ENCODE measurements at regions not wholly inside any gene's neighbourhood (a gene's known extent, or its start where the extent isn't known, plus 50 kb on each side); places are given as distances from the start of the nearest gene placed in this dataset.

DNA sequence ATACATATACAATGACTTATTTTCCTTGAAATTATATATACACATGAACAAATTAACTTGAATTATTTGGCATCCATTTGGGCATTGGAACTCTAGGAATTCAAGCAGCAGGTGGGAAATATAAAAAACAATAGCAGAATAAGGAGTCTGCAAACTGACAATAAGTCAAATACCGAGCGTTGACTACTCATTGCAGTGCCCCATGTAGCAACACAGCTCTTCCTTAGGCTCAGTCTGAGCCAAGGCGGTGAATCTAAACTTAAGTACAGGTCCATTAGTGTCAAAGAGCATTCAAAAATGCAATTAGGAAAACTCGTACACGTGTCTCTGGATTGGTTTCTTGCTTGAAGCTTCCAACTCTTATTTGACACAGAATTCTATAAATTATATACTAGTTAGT, 462.5 kb upstream of the KLF12 start:
- CTCF ChIA-PET = no interaction called here
- no TSS peak for BruUV-seq (replicated peaks)
- Histone ChIP-seq H2AFZ (ENCODE audit: control insufficient read depth, low read depth, low read length) (no peak overlapping the region), H3K9me3 (replicated peaks; ENCODE audit: control insufficient read depth, insufficient read depth, low read length) (no peaks in the 10 kb centered on the region), H3K36me3 (ENCODE audit: control insufficient read depth in 2 of 2, insufficient read depth in 2 of 2, low read length in 1 of 2) (no peaks in the 10 kb centered on the region), H3K27ac (ENCODE audit: control insufficient read depth, insufficient read depth) (no peak overlapping the region), H3K4me3 (no peak overlapping the region), H3K9ac (ENCODE audit: control insufficient read depth, insufficient read depth, low read length) (no peak overlapping the region), H3K27me3 (replicated peaks in 1 of 2; ENCODE audit: control insufficient read depth in 2 of 2, insufficient read depth in 2 of 2, low read length in 1 of 2) (no peaks in the 10 kb centered on the region), H3K79me2 (ENCODE audit: control insufficient read depth, insufficient read depth, low read length) (no peaks in the 10 kb centered on the region), H3K4me2 (ENCODE audit: control insufficient read depth, insufficient read depth) (no peak overlapping the region), H4K20me1 (ENCODE audit: control insufficient read depth, insufficient read depth) (no peaks in the 10 kb centered on the region), H3K4me1 (ENCODE audit: control insufficient read depth, insufficient read depth, low read length) (no peaks in the 10 kb centered on the region)
- intact Hi-C loops (cut with micrococcal nuclease; ENCODE audit: unreplicated experiment) (no loop called here), in situ Hi-C loops (cut with MboI) (no loop called here)
- DNase-seq (ENCODE audit: low read depth, low spot score) (no peak), FAIRE-seq (no peak), ATAC-seq (no peak)
- POLR2A ChIA-PET = no interaction called here
- TF ChIP-seq YY1 (IDR thresholded peaks at IDR 0.05; ENCODE audit: low read depth, low read length) = no peak
- no peak for TF ChIP-seq NBN (IDR thresholded peaks at IDR 0.05)
- TF ChIP-seq SRF (IDR thresholded peaks at IDR 0.05; ENCODE audit: low read depth in 2 of 2, low read length in 2 of 2) = no peak
- TF ChIP-seq MXI1 (IDR thresholded peaks at IDR 0.05; ENCODE audit: low read depth, low read length) = no peak
- TF ChIP-seq SIX5 (IDR thresholded peaks at IDR 0.05; ENCODE audit: low read depth, low read length, severe bottlenecking) = no peak
- no peak for TF ChIP-seq HDAC2 (IDR thresholded peaks at IDR 0.05)
- TF ChIP-seq, protein P1, sequence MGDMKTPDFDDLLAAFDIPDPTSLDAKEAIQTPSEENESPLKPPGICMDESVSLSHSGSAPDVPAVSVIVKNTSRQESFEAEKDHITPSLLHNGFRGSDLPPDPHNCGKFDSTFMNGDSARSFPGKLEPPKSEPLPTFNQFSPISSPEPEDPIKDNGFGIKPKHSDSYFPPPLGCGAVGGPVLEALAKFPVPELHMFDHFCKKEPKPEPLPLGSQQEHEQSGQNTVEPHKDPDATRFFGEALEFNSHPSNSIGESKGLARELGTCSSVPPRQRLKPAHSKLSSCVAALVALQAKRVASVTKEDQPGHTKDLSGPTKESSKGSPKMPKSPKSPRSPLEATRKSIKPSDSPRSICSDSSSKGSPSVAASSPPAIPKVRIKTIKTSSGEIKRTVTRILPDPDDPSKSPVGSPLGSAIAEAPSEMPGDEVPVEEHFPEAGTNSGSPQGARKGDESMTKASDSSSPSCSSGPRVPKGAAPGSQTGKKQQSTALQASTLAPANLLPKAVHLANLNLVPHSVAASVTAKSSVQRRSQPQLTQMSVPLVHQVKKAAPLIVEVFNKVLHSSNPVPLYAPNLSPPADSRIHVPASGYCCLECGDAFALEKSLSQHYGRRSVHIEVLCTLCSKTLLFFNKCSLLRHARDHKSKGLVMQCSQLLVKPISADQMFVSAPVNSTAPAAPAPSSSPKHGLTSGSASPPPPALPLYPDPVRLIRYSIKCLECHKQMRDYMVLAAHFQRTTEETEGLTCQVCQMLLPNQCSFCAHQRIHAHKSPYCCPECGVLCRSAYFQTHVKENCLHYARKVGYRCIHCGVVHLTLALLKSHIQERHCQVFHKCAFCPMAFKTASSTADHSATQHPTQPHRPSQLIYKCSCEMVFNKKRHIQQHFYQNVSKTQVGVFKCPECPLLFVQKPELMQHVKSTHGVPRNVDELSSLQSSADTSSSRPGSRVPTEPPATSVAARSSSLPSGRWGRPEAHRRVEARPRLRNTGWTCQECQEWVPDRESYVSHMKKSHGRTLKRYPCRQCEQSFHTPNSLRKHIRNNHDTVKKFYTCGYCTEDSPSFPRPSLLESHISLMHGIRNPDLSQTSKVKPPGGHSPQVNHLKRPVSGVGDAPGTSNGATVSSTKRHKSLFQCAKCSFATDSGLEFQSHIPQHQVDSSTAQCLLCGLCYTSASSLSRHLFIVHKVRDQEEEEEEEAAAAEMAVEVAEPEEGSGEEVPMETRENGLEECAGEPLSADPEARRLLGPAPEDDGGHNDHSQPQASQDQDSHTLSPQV (IDR thresholded peaks at IDR 0.05) = no peak
- TF ChIP-seq ZNF217 (IDR thresholded peaks at IDR 0.05) = no peak
- TF ChIP-seq ZNF384 (IDR thresholded peaks at IDR 0.05; ENCODE audit: borderline replicate concordance, low read depth, low read length) = no peak
- no peak for TF ChIP-seq BMI1 (IDR thresholded peaks at IDR 0.05; ENCODE audit: borderline replicate concordance)
- TF ChIP-seq RELA (IDR thresholded peaks at IDR 0.05; ENCODE audit: borderline replicate concordance, partially characterized antibody) = no peak
- SMC1A ChIA-PET (ENCODE audit: uncharacterized antibody, unreplicated experiment) = interaction anchor here (0.7 to 1.8 kb wide), 2 partner anchors 12 to 38 kb away, joined by 4 to 7 read pairs; no protein-coding TSS in a partner anchor
- RAD21 ChIA-PET (ENCODE audit: unreplicated experiment) = no interaction called here
- WGBS (ENCODE audit: insufficient coverage, insufficient replicate concordance, low lambda C conversion rate, missing lambda C conversion rate) = 11% methylated on average over 5 of the region's 5 CpGs
